Thymus (tissue), 11 donors: ENCODE measurements at regions not wholly inside any gene's neighbourhood (a gene's known extent, or its start where the extent isn't known, plus 50 kb on each side); places are given as distances from the start of the nearest gene placed in this dataset.
A peak's percentile ranks its signal among the peaks of the same experiment; 100 is the strongest.

Experiments used
- DNase-seq, 9 donors: peaks; one replicate each; pipeline ENCODE4 v3.0.0-alpha.2; 2013; ENCODE audit warnings: low spot score in 9 of 9, low read depth in 6 of 9, missing footprints in 1 of 9
- H3K27ac ChIP-seq, 2 donors: one replicate each; pipeline ENCODE4 v1.5.1; 2013; ENCODE audit warnings: control low read depth in 1 of 2, low read depth in 1 of 2, low read length in 1 of 2, mild to moderate bottlenecking in 1 of 2, moderate library complexity in 1 of 2
- H3K27me3 ChIP-seq, 2 donors: one replicate each; pipeline ENCODE4 v1.5.1; 2013; ENCODE audit warnings: low read length in 1 of 2; ENCODE audit not compliant: control insufficient read depth in 2 of 2, insufficient read depth in 1 of 2
- H3K36me3 ChIP-seq, 2 donors: one replicate each; pipeline ENCODE4 v1.5.1; 2013; ENCODE audit warnings: low read length in 1 of 2, mild to moderate bottlenecking in 1 of 2, moderate library complexity in 1 of 2; ENCODE audit not compliant: control insufficient read depth in 2 of 2, insufficient read depth in 2 of 2
- H3K4me1 ChIP-seq, 2 donors: one replicate each; pipeline ENCODE4 v1.5.1; 2013; ENCODE audit warnings: low read length in 2 of 2; ENCODE audit not compliant: control insufficient read depth in 2 of 2, insufficient read depth in 2 of 2
- H3K4me3 ChIP-seq, 2 donors: one replicate each; pipeline ENCODE4 v1.5.1; 2013; ENCODE audit warnings: low read length in 2 of 2, control low read depth in 1 of 2, mild to moderate bottlenecking in 1 of 2
- H3K9me3 ChIP-seq, 2 donors: one replicate each; pipeline ENCODE4 v1.5.1; 2013; ENCODE audit warnings: low read length in 1 of 2, mild to moderate bottlenecking in 1 of 2; ENCODE audit not compliant: control insufficient read depth in 2 of 2, insufficient read depth in 1 of 2
- WGBS: extraction: QIAGEN DNeasy Blood & Tissue Kit; methylation state at CpG from one replicate; pipeline ENCODE4 v1.1.7; 2013; 5-methylcytosine and 5-hydroxymethylcytosine counted together
- donor health status: healthy.

- Histone ChIP-seq H3K4me3 (no peak overlapping the region), H3K9me3 (peaks cover 0 to under 1% of the 10 kb centered on the region in 2 donors), H3K4me1 (no peaks in the 10 kb centered on the region), H3K27me3 (no peaks in the 10 kb centered on the region), H3K36me3 (no peaks in the 10 kb centered on the region), H3K27ac (no peak overlapping the region)
- no peak for DNase-seq
- WGBS: 91% methylated on average over 1 of the region's 1 CpG
Measured at GRCh38 chr2:20933714-20934113, 110.2 kb downstream of the APOB start.

DNA sequence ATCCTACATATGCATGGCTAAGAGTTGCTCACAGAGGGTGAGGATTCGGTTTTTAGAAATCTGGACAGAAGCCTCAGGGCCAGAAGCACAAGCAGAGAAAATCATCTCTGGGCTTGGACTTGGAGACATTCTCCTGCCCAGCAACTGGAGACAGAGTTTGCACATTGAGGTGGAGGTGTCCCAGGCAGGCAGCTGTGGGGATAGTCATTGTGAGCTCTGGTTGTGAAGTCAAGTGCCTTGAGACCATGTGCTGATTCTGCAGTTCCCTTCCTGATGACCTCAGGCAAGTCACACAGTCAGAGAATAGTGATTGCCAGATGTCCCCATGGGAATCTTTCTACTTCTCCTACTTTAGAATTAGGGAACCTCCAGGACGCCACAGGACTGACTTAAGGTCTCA, 108.4 kb upstream of the LDAH start:
- DNase-seq: no peak
- H3K36me3 ChIP-seq: no peaks in the 10 kb centered on the region
- H3K4me3 ChIP-seq: no peak overlapping the region
- H3K9me3 ChIP-seq: peaks cover 0 to 6% of the 10 kb centered on the region in 2 donors
- 63% methylated on average over 2 of the region's 2 CpGs for WGBS
- no peaks in the 10 kb centered on the region for H3K27me3 ChIP-seq
- H3K4me1 ChIP-seq: no peaks in the 10 kb centered on the region
- H3K27ac ChIP-seq: no peak overlapping the region

DNA sequence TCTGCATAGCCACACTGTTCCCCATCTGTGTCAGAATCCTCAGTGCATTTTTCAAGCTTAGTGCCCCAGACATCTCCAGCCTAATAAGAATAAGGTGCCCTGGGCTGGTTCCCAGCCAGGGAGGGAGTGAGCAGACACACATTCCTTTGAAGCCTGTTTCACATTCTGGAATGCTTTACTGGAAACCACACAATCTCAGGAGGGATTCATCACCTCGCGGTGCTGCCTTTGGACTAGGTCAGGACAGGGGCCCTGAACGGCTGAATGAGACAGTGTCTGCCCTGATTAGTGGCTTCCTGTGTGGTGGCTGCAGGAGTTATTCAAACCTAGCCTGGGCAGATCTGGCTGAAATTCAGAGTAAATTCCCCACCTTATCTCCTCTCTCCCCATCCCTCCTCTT, 108.0 kb upstream of the LDAH start:
- no peak overlapping the region for H3K4me3 ChIP-seq
- H3K4me1 ChIP-seq: no peaks in the 10 kb centered on the region
- no peaks in the 10 kb centered on the region for H3K27me3 ChIP-seq
- H3K36me3 ChIP-seq: no peaks in the 10 kb centered on the region
- no peak overlapping the region for H3K27ac ChIP-seq
- 66% methylated on average over 3 of the region's 3 CpGs for WGBS
- no peak for DNase-seq
- H3K9me3 ChIP-seq: peaks cover 0 to 6% of the 10 kb centered on the region in 2 donors

GRCh38 chr2:20929721-20930120, 106.8 kb upstream of the LDAH start:
- Histone ChIP-seq H3K27ac (no peak overlapping the region), H3K9me3 (peaks cover 0 to 6% of the 10 kb centered on the region in 2 donors), H3K36me3 (no peaks in the 10 kb centered on the region), H3K4me3 (no peak overlapping the region), H3K27me3 (no peaks in the 10 kb centered on the region), H3K4me1 (no peaks in the 10 kb centered on the region)
- no peak for DNase-seq

- no peak overlapping the region for H3K27ac ChIP-seq
- H3K9me3 ChIP-seq: peaks cover 0 to 6% of the 10 kb centered on the region in 2 donors
- 81% methylated on average over 3 of the region's 3 CpGs for WGBS
- H3K4me3 ChIP-seq: no peak overlapping the region
- H3K4me1 ChIP-seq: no peaks in the 10 kb centered on the region
- DNase-seq: no peak
- H3K27me3 ChIP-seq: no peaks in the 10 kb centered on the region
- no peaks in the 10 kb centered on the region for H3K36me3 ChIP-seq
Measured at GRCh38 chr2:20928617-20929016, 105.7 kb upstream of the LDAH start.

DNA sequence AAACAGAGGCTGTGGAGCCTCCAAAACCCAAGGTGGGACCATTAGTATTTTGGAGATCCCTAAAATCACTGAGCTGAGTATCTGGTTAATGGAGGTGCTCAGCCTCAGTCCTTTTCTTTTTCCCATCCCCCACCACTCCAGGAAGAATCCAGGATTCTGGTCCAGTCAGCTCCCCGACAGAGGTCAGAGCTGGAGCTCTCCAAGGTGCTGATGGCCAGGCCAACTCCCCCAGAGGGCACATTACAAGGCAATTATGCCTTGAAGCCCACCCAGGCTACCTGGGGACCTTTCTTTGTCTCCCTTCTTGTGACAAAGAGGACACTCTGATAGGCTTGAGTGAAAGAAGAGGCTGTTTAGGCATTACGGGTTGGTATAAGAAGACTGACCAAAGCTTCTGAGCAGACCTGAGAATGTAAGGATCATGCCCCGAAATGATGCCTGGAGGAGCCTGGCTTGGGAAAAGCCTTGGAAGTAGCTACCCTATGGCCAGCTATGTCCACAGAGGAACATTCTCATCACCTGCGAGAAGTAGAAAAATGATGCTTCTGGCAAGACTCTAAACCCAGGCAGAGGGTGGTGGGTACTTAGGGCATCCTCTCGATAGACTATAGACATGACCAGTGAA, 102.5 kb upstream of the LDAH start:
- no peak for DNase-seq
- Histone ChIP-seq H3K4me1 (no peaks in the 10 kb centered on the region), H3K9me3 (peaks cover 0 to 6% of the 10 kb centered on the region in 2 donors), H3K4me3 (no peak overlapping the region), H3K27me3 (no peaks in the 10 kb centered on the region), H3K27ac (no peak overlapping the region), H3K36me3 (no peaks in the 10 kb centered on the region)
- WGBS: 80% methylated on average over 5 of the region's 5 CpGs

DNA sequence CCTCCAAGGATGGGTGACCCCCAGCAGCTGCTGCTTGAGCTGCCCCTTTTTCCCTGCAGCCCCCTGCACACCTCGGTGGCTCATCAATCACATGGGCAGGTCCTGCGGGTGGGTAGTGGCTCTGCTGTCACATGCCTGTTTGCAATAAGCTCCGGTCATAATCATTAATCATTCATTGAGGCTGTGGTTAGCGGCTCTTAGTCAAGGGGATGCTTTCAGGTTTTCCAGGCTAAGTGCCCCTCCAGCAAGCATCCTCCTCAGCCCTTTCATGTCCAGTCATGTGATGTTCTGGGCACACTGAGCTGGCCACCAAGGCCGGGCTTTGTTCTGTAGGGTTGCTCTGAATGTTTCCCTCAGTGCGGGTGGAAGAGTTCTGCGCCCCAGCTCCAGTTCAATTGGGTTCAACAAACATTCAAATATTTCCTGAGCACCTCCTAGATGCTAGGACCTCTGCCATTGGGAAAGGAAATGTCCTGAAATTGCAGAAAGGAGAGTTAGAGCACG, 96.4 kb upstream of the LDAH start:
- H3K4me3 ChIP-seq: no peak overlapping the region
- no peaks in the 10 kb centered on the region for H3K27me3 ChIP-seq
- H3K9me3 ChIP-seq: no peaks in the 10 kb centered on the region
- no peak for DNase-seq
- H3K36me3 ChIP-seq: no peaks in the 10 kb centered on the region
- H3K27ac ChIP-seq: no peak overlapping the region
- peaks cover 0 to 22% of the 10 kb centered on the region in 2 donors for H3K4me1 ChIP-seq
- 78% methylated on average over 8 of the region's 8 CpGs for WGBS

DNA sequence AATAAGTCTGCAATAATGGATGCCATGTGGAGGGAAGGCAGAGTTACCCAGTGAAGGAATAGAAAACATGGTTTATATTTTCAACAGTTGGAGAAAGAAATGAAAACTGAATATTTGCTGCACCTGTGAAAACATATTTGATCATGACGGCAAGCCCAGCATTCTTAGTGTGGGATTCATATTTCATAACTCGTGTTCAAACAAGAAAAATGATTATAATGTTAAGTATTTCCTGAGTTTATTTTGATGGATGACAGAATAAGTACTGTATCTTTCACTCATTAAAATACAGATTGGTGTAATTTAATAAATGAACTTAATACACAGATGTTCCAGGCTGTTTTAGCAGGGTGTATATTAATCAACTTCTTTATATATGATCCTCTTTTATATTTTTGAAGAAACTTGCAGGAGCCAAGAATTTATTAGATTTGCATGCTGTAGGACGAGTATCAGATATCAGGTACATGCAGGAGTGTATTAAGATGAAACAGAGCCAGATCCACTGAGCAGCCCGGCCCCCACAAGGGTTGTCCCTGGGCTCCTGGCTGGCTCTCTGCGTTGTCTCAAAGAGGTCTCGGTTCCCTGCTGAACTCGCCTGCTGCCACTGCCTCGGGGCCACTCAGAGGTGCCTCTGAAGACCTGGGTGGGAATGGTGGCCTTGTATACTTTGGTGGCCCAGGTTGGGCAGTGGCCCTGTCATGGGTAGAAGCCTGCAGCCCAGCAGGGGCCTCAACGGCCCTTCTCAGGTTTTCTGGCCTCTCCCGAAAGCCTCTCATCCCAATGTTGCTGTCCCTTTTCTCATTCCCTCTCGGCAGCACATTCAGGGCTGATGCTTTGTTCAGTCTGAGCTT, 95.0 kb upstream of the LDAH start:
- no peak for DNase-seq
- Histone ChIP-seq H3K27ac (peak overlapping the region; percentile 46 to 72), H3K4me1 (peaks cover 0 to 22% of the 10 kb centered on the region in 2 donors), H3K27me3 (no peaks in the 10 kb centered on the region), H3K4me3 (no peak overlapping the region), H3K9me3 (no peaks in the 10 kb centered on the region), H3K36me3 (no peaks in the 10 kb centered on the region)
- WGBS: 78% methylated on average over 11 of the region's 11 CpGs

DNA sequence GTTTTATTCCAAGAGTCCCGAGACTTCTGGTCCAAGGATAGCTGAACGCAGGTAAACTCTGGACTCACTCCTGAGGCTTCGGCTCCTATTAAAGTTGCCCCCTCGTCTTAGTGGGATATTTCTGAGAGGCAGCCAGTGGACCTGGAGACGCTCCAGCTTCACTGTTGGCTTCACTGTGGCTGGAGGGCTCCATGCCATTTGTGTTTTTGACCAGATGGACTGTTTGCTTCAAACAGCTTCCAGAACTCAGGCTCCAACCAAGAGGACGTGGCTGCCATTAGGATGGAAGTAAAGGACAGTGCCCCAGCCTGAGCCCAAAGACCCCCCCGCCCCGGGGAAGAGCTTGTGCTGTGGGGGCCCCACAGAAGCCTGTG, 94.4 kb upstream of the LDAH start:
- 86% methylated on average over 8 of the region's 8 CpGs for WGBS
- H3K4me1 ChIP-seq: peaks cover 0 to 25% of the 10 kb centered on the region in 2 donors
- peak overlapping the region; percentile 46 to 60 for H3K27ac ChIP-seq
- no peaks in the 10 kb centered on the region for H3K36me3 ChIP-seq
- H3K4me3 ChIP-seq: no peak overlapping the region
- no peaks in the 10 kb centered on the region for H3K27me3 ChIP-seq
- H3K9me3 ChIP-seq: no peaks in the 10 kb centered on the region
- DNase-seq: no peak
